H1 (cell line): ENCODE measurements at regions not wholly inside any gene's neighbourhood (a gene's known extent, or its start where the extent isn't known, plus 50 kb on each side); places are given as distances from the start of the nearest gene placed in this dataset.

Experiments
- BCL11A ChIP-seq, 2 experiments: IDR thresholded peaks; one replicate each; pipeline ENCODE4 v1.6.1; 2011; ENCODE audit warnings: low read depth in 2 of 2, low read length in 2 of 2, mild to moderate bottlenecking in 2 of 2
- CHD1 ChIP-seq: IDR thresholded peaks from 2 replicates; pipeline ENCODE4 v1.6.1; 2012; ENCODE audit warnings: low read depth, low read length, improper control_type of control experiment
- CHD2 ChIP-seq: IDR thresholded peaks from 2 replicates; pipeline ENCODE4 v1.6.1; 2012; ENCODE audit warnings: low read length, improper control_type of control experiment
- CHD7 ChIP-seq: fragments of 300-600 bp; sonication (generic); IDR thresholded peaks from 2 replicates; pipeline ENCODE4 v1.7.1; 2012; ENCODE audit warnings: low read length, moderate library complexity, mild to moderate bottlenecking, inconsistent platforms; ENCODE audit not compliant: insufficient replicate concordance
- KDM1A ChIP-seq: fragments of 200-600, 300-600 bp; sonication (generic); IDR thresholded peaks from 2 replicates; pipeline ENCODE4 v1.7.1; 2016; ENCODE audit warnings: mild to moderate bottlenecking, low read length, borderline replicate concordance
- SIRT6 ChIP-seq: IDR thresholded peaks from one replicate; pipeline ENCODE4 v1.7.1; 2012; ENCODE audit warnings: low read length, inconsistent platforms
- SIX5 ChIP-seq: IDR thresholded peaks from 2 replicates; pipeline ENCODE4 v1.6.1; 2011; ENCODE audit warnings: mild to moderate bottlenecking, low read depth, low read length
- SP4 ChIP-seq: IDR thresholded peaks from 2 replicates; pipeline ENCODE4 v1.6.1; 2012; ENCODE audit warnings: low read length, inconsistent platforms
- TEAD4 ChIP-seq: IDR thresholded peaks from 2 replicates; pipeline ENCODE4 v1.6.1; 2012; ENCODE audit warnings: low read depth, low read length, inconsistent platforms, mixed read lengths

- TF ChIP-seq CHD7 = no peak
- no peak for TF ChIP-seq KDM1A
- TF ChIP-seq SP4 = no peak
- TF ChIP-seq SIX5 = no peak
- TF ChIP-seq TEAD4 = no peak
- TF ChIP-seq SIRT6 = no peak
- TF ChIP-seq CHD1 = no peak
- TF ChIP-seq BCL11A (IDR thresholded peaks at IDR 0.05; ENCODE audit: low read depth in 2 of 2, low read length in 2 of 2) = no peak
- no peak for TF ChIP-seq CHD2
These were observed 243.6 kb upstream of the MDFIC2 start (continued) for GRCh38 chr3:70556056-70556455.
